KMS-11 (cell line): ENCODE measurements at regions not wholly inside any gene's neighbourhood (a gene's known extent, or its start where the extent isn't known, plus 50 kb on each side); places are given as distances from the start of the nearest gene placed in this dataset.
"Not testable (repeated sequence)": the region's sequence is repeated elsewhere in the genome, so short reads cannot be mapped to it uniquely, and the experiment has no call there.

Experiments used
- H2AFZ ChIP-seq: fragments of 200-600 bp; sonication (generic); 2 replicates; pipeline ENCODE4 v1.6.1; 2016; ENCODE audit warnings: antibody characterized with exemption, mixed run types, low read depth
- H3K27ac ChIP-seq: fragments of 200-600 bp; sonication (generic); 2 replicates; pipeline ENCODE4 v1.6.1; 2016; ENCODE audit warnings: mild to moderate bottlenecking, mixed run types
- H3K27me3 ChIP-seq: fragments of 200-600 bp; sonication (generic); 2 replicates; pipeline ENCODE4 v1.6.1; 2017; ENCODE audit warnings: mild to moderate bottlenecking, low read depth, mixed run types, moderate library complexity; ENCODE audit not compliant: insufficient read depth
- H3K36me3 ChIP-seq: fragments of 200-600 bp; sonication (generic); 2 replicates; pipeline ENCODE4 v1.6.1; 2017; ENCODE audit warnings: mild to moderate bottlenecking, mixed run types; ENCODE audit not compliant: insufficient read depth
- H3K4me1 ChIP-seq: fragments of 200-600 bp; sonication (generic); 2 replicates; pipeline ENCODE4 v1.6.1; 2016; ENCODE audit warnings: mild to moderate bottlenecking, low read depth, mixed run types; ENCODE audit not compliant: poor library complexity, severe bottlenecking
- H3K4me2 ChIP-seq: fragments of 200-600 bp; sonication (generic); 2 replicates; pipeline ENCODE4 v1.7.0; 2016; ENCODE audit warnings: mild to moderate bottlenecking, mixed run types
- H3K4me3 ChIP-seq: fragments of 200-600 bp; sonication (generic); IDR thresholded peaks from 2 replicates; pipeline ENCODE4 v1.6.1; 2017; ENCODE audit warnings: low read depth, low read length, mixed read lengths; ENCODE audit not compliant: insufficient read depth
- H3K79me2 ChIP-seq: fragments of 200-600 bp; sonication (generic); 2 replicates; pipeline ENCODE4 v1.6.1; 2016; ENCODE audit warnings: low read depth, mixed run types; ENCODE audit not compliant: insufficient read depth
- H3K9ac ChIP-seq: fragments of 200-600 bp; sonication (generic); 2 replicates; pipeline ENCODE4 v1.6.1; 2016; ENCODE audit warnings: mild to moderate bottlenecking, mixed run types
- H4K20me1 ChIP-seq: fragments of 200-600 bp; sonication (generic); 2 replicates; pipeline ENCODE4 v1.6.1; 2016; ENCODE audit warnings: mild to moderate bottlenecking, mixed run types; ENCODE audit not compliant: insufficient read depth
- TF ChIP-seq, protein P1 (sequence below): fragments of 200-600 bp; sonication (generic); conservative IDR thresholded peaks from 2 replicates; pipeline ENCODE4 v1.6.1; 2017; ENCODE audit warnings: low read depth, mild to moderate bottlenecking, antibody characterized with exemption, low read length, moderate library complexity, mixed read lengths

DNA sequence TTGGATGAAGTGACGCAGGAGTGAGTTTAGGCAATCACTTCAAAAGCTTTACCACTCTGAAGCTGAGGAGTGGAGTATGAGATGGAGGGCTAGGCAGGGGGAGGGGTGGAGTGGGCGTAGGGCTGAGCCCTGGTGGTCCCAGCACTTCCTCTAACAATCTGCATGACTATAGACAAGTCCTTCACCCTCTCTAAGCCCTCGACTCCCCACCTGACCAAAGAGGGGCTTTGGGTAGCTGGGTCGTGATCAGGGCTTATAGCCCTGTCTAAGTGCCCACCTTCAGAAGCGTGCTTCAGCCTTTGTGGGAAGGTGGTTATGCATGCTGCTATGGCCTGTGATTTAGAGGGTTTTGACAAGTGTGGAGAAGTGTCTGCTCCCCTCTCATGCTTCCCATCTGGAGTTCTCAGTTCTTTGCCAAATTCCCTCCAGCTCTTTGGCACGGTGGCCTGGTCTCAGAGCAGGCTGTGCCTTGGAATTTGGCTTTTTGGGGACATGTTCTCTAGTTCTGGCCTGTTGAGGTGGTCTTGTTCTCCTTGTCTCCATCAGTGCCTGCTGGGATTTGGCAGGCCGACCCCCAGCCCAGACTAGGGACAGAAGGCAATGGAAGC lies 53.0 kb downstream of the ACTBL2 start:
- TF ChIP-seq, protein P1, sequence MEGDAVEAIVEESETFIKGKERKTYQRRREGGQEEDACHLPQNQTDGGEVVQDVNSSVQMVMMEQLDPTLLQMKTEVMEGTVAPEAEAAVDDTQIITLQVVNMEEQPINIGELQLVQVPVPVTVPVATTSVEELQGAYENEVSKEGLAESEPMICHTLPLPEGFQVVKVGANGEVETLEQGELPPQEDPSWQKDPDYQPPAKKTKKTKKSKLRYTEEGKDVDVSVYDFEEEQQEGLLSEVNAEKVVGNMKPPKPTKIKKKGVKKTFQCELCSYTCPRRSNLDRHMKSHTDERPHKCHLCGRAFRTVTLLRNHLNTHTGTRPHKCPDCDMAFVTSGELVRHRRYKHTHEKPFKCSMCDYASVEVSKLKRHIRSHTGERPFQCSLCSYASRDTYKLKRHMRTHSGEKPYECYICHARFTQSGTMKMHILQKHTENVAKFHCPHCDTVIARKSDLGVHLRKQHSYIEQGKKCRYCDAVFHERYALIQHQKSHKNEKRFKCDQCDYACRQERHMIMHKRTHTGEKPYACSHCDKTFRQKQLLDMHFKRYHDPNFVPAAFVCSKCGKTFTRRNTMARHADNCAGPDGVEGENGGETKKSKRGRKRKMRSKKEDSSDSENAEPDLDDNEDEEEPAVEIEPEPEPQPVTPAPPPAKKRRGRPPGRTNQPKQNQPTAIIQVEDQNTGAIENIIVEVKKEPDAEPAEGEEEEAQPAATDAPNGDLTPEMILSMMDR: no peak
- H3K36me3 ChIP-seq: no peaks in the 10 kb centered on the region
- H3K79me2 ChIP-seq: no peaks in the 10 kb centered on the region

DNA sequence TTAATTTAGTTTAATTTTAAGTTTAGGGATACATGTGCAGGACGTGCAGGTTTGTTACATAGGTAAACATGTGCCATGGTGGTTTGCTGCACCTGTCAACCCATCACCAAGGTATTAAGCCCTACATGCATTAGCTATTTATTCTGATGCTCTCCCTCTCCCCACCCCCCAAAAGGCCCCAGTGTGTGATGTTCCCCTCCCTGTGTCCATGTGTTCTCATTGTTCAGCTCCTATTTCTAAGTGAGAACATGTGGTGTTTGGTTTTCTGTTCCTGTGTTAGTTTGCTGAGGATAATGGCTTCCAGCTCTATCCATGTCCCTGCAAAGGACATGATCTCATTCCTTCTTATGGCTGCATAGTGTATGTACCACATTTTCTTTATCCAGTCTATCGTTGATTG lies 53.6 kb downstream of the ACTBL2 start:
- not testable (repeated sequence) for H3K4me1 ChIP-seq, H2AFZ ChIP-seq, H3K36me3 ChIP-seq, H3K79me2 ChIP-seq, H3K4me3 ChIP-seq, H4K20me1 ChIP-seq, H3K9ac ChIP-seq, H3K27ac ChIP-seq, H3K4me2 ChIP-seq, H3K27me3 ChIP-seq

More for the DNA sequence above, 53.0 kb downstream of the ACTBL2 start:
- H3K27ac ChIP-seq: no peak overlapping the region
- H3K4me3 ChIP-seq: no peak overlapping the region
- no peaks in the 10 kb centered on the region for H3K27me3 ChIP-seq
- H3K4me1 ChIP-seq: no peaks in the 10 kb centered on the region
- H3K9ac ChIP-seq: no peak overlapping the region
- no peak overlapping the region for H3K4me2 ChIP-seq
- H2AFZ ChIP-seq: no peak overlapping the region
- H4K20me1 ChIP-seq: no peaks in the 10 kb centered on the region

DNA sequence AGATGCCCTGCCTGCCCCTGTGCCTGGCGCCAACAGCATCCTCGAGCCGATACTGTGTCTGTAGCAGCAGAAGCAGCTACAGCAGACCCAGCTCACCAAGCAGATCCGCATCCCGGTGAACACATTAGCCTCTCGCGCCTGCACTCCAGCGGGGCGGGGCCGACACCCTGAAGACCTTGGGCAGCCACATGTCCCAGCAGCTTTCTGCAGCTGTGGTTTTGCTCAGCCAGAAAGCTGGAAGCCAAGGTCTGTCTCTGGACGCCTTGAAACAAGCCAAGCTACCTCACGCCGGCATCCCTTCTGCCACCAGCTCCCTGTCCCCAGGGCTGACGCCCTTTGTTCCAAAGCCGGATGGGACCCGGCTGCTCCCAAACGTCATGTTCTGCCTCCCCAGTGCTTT lies 59.6 kb downstream of the ACTBL2 start:
- H3K27me3 ChIP-seq: no peaks in the 10 kb centered on the region
- H3K4me1 ChIP-seq: no peaks in the 10 kb centered on the region
- H3K36me3 ChIP-seq: no peaks in the 10 kb centered on the region
- TF ChIP-seq, protein P1: no peak
- H3K27ac ChIP-seq: no peak overlapping the region
- H3K4me3 ChIP-seq: no peak overlapping the region
- no peak overlapping the region for H3K4me2 ChIP-seq
- H2AFZ ChIP-seq: no peak overlapping the region
- H4K20me1 ChIP-seq: no peaks in the 10 kb centered on the region
- H3K9ac ChIP-seq: no peak overlapping the region
- H3K79me2 ChIP-seq: no peaks in the 10 kb centered on the region

DNA sequence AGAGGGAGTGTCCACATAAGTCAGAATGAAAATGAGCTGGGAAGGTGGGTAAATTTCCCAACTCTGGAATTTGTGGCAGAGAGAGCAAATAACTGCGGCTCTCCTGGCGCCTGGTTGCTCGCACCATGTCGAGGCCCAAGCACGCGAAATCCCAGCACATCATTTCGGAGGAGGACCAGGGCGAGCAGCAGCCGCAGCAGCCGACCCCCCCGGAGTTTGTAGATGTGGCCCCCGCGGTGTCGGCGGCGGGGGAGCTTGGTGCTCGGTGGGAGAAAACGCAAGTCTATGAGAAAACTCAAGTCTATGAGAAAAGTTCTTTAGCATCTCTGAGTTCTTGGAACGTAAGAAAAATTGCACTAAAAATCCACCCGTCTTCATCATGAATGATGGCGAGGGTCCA lies 60.3 kb downstream of the ACTBL2 start:
- no peak overlapping the region for H3K9ac ChIP-seq
- no peak overlapping the region for H3K4me2 ChIP-seq
- no peaks in the 10 kb centered on the region for H3K79me2 ChIP-seq
- TF ChIP-seq, protein P1: no peak
- H3K36me3 ChIP-seq: no peaks in the 10 kb centered on the region
- H2AFZ ChIP-seq: no peak overlapping the region
- no peaks in the 10 kb centered on the region for H4K20me1 ChIP-seq
- H3K4me3 ChIP-seq: no peak overlapping the region
- no peaks in the 10 kb centered on the region for H3K27me3 ChIP-seq
- H3K4me1 ChIP-seq: no peaks in the 10 kb centered on the region
- no peak overlapping the region for H3K27ac ChIP-seq

DNA sequence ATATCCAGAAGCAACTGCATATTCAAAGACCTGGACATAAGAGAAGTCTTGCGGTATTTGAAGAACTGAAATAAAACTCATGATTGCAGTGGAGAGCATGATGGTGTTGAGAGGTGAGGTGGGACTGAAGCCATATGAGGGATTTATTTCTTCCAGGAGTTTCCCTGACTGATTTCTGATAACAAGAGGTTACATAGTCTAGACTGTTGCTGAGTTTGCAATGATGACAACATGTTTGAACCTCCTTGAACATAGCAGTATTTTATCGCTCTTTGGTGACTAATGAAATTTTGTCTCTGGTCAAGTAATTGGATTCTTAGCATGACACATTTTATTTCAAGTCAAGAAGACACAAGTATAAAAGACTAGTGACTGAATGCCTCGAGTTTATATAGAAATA lies 61.8 kb downstream of the ACTBL2 start:
- TF ChIP-seq, protein P1: no peak
- Histone ChIP-seq H3K27ac (no peak overlapping the region), H3K4me3 (no peak overlapping the region), H3K36me3 (no peaks in the 10 kb centered on the region), H2AFZ (no peak overlapping the region), H3K4me1 (no peaks in the 10 kb centered on the region), H3K4me2 (no peak overlapping the region), H4K20me1 (no peaks in the 10 kb centered on the region), H3K79me2 (no peaks in the 10 kb centered on the region), H3K9ac (no peak overlapping the region), H3K27me3 (no peaks in the 10 kb centered on the region)
